HG02642 (cell line): ENCODE measurements at regions not wholly inside any gene's neighbourhood (a gene's known extent, or its start where the extent isn't known, plus 50 kb on each side); places are given as distances from the start of the nearest gene placed in this dataset.
"Not testable (repeated sequence)": the region's sequence is repeated elsewhere in the genome, so short reads cannot be mapped to it uniquely, and the experiment has no call there.

Source experiments
- ATAC-seq: cut with Tn5 transposase; IDR thresholded peaks from one replicate; pipeline ENCODE4 v1.9.1; 2021; ENCODE audit warnings: mild to moderate bottlenecking; ENCODE audit not compliant: unreplicated experiment, poor library complexity

DNA sequence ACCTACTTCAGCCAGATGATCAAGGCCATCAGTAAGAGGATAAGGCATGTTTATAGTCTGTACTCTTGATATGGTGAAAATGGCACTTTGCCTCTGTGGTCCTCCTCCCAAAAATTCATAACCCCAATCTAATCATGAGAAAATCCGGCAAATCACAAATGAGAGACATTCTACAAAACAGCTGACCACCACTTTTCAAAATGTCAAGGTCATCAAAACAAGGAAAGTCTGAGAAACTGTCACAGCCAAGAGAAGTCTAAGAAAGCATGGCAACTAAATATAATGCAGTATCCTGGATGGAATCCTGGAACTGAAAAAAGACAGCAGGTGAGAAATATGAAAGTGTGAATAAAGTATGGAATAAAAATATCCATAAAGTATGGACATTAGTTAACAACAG, 226.6 kb upstream of the INTU start:
- ATAC-seq = no peak

GRCh38 chr4:127407572-127407971, 225.2 kb upstream of the INTU start:
- not testable (repeated sequence) for ATAC-seq

GRCh38 chr4:127410201-127410600, 222.6 kb upstream of the INTU start:
- ATAC-seq = no peak

DNA sequence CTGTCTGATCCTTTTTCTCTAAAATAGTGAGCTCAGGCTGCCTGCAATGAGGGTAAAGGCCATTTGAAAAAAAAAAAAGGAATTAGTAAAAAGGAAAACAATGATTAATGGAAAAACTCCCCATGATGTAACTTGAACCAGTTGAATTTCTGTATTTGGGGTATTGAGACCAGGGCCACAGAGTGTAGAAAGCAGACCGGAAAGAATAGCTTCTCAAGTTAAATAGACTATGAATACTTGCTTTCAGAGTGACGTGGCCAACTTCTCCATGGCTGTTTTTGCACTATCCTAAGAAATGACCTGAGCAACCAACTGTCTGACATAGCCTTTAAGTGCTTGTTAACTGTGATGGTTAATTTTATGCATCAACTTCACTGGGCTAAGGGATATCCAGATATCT, 222.1 kb upstream of the INTU start:
- ATAC-seq = no peak

DNA sequence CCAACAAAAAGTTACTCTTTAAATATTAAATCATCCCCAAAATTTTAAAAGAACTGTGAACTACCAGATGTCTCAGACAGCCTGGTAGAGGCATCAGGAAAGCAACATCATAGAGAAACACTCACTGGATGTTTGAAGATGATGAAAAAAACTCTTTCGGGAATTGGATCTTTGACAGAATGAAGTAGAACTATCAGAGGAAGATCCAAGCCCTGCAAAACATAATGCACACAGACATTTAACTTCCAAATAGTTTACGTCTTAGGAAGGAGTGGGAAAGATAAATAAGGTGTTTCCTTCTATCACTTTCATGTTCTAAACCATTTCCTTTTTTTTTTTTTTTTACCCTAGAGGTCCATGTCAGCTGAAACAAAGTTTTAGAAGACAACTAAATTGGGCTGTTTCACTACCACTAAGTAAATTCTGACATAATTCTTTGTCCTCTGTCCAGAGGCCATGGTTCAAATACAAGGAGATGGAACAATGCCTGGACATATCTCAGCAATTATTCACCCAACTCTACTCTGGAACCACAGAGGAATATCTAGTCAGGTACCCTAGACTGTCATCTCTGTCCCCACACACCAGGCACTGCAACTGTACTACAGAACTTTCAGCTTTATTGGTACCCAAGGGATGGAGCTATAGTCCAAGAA, 217.7 kb upstream of the INTU start:
- no peak for ATAC-seq

- ATAC-seq = no peak
These were observed 216.6 kb upstream of the INTU start for GRCh38 chr4:127416115-127416514.

GRCh38 chr4:127417885-127418535, 214.7 kb upstream of the INTU start:
- no peak for ATAC-seq

DNA sequence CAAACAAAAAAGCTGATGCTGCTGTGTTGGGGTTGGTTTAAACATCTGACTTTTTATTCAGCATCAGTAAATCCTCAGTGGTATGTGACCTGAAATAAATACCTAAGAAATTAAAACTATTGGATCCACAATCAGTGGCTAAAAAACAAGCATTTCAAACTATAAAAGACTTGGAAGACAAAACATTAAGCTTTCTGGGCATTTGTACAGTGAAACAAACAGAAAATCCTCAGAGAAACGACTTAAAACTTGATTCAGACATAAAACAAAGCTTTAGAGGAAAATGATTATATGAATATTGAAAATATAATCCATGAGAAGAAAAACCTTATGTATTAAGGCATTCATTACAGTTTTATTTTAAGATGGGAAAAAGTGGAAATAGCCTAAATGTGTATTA, 213.3 kb upstream of the INTU start:
- no peak for ATAC-seq

- no peak for ATAC-seq
These were observed 211.3 kb upstream of the INTU start for GRCh38 chr4:127421437-127421836.

DNA sequence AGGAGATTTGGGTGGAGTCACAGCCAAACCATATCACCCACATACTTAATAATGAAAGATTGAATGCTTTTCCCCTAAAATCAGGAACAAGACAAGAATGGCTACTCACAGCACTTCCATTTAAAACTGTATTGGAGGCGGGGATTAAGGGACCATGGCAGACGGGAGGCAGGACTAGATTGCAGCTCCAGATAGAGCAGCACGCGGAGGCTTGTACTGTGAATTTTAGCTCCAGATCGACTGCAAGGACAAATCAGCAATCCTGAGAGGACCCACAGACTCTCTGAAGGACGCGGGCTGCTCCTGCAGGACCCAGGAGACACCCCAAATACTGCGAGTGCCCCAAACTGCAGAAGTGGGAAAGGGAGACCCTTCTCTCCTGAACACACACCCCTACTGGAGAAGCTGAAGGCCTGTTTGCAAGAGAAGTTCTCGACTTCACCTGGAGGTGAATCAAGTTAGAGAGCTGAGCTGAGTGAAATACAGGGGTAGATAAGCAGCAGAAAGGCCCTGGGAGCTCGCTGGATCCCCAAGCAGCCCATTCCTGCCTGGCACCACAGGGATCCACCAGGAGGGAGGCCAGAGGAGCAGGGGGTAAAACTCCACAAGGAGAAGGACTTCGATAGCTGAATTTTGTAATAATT, 207.4 kb upstream of the INTU start:
- no peak for ATAC-seq

DNA sequence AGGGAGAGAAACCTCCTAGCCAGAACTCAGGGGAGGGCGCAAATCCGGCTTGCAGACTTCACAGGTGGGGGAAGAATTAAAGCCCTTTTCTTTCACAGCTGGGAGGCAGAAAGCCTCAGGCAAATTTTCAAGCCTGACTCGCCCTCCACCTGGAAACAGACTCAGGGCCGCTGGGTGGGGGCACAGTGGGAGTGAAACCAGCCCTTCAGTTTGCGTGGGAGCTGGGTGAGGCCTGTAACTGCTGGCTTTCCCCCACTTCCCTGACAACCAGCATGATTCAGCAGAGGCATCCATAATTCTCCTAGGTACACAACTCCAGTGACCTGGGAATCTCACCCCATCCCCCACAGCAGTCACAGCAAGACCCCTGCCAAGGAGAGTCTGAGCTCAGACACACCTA, 206.9 kb upstream of the INTU start:
- no peak for ATAC-seq

GRCh38 chr4:127441571-127441970, 191.2 kb upstream of the INTU start:
- ATAC-seq = no peak

- ATAC-seq = no peak
These were observed 187.3 kb upstream of the INTU start for GRCh38 chr4:127445471-127445870.

DNA sequence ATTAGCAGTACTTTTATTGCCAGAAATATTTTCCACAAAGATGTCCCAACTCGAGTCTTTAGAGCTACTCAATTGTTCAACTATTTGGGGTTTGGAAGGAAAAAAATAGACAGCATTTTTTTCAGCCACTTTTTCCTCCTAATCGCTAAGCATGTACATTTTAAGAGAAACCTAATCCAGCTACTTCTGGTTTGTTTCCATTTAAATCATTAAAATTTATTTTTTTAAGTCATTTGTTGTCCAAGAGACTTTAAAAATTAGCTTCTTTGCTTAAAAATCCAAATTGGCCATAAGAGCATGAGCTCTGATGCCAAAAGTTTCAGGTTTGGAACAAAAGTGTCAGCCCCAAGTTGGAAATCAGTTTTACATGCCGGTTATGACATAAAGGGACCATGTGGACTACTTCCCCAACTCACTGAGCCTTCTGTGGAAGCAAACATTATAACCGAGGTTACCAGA, 186.3 kb upstream of the INTU start:
- ATAC-seq = no peak

DNA sequence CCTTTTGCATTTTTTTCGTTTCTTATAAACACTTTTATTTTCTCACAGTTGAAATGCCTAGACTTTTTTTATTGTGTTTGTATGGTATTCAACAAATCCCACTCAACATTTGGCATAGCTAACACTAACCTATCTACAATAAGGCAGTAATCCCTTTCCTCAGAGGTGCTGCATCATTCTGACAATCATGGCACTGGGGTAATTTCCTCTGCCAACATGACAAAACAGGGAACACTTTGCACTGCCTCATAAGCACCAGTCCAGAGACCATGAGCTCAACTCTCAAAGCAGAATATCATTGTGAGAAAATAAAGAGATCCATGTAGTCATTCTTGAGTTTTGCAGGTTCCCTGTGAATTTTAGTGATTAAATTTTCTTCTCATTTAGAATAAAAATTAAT, 183.8 kb upstream of the INTU start:
- ATAC-seq = no peak

DNA sequence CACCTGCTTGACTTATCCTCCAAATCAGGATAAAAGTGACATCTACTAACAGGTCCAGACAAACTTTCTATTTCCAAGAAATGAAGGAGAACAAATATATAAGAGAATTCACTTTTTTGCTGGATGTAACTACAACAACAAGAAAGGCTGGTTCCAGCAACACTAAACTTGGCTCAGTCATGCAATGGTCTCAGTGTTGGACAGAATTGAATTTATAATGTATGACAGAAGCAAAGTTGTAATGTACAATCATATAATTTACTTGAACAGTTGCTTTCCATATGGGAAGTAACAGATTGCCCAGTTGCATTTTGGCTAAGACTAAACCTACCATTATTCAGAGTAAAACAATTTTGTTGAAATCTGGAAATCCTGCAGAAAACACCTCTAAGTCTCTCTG, 183.3 kb upstream of the INTU start:
- ATAC-seq = no peak

- no peak for ATAC-seq
These were observed 182.5 kb upstream of the INTU start for GRCh38 chr4:127450276-127450675.

GRCh38 chr4:127463883-127464282, 168.9 kb upstream of the INTU start:
- ATAC-seq = no peak

GRCh38 chr4:127469542-127469941, 163.2 kb upstream of the INTU start:
- ATAC-seq = no peak

- no peak for ATAC-seq
These were observed 162.6 kb upstream of the INTU start for GRCh38 chr4:127469959-127470809.

DNA sequence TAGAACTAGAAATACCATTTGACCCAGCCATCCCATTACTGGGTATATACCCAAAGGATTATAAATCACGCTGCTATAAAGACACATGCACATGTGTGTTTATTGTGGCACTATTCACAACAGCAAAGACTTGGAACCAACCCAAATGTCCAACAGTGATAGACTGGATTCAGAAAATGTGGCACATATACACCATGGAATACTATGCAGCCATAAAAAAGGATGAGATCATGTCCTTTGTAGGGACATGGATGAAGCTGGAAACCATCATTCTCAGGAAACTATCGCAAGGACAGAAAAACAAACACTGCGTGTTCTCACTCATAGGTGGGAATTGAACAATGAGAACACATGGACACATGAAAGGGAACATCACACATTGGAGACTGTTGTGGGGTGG, 154.5 kb upstream of the INTU start:
- ATAC-seq = not testable (repeated sequence)
